Kidney epithelial cell (primary cell): ENCODE measurements at regions not wholly inside any gene's neighbourhood (a gene's known extent, or its start where the extent isn't known, plus 50 kb on each side); places are given as distances from the start of the nearest gene placed in this dataset.

ENCODE experiments used
- DNase-seq: peaks from one replicate; pipeline ENCODE4 v3.0.0-alpha.2; 2010; ENCODE audit warnings: low read depth
- H3K27me3 ChIP-seq: 2 replicates; pipeline ENCODE4 v1.6.0; 2011; ENCODE audit warnings: low read length; ENCODE audit not compliant: control insufficient read depth, insufficient read depth
- H3K36me3 ChIP-seq: 2 replicates; pipeline ENCODE4 v1.5.1; 2011; ENCODE audit warnings: low read length; ENCODE audit not compliant: control insufficient read depth, insufficient read depth
- H3K4me3 ChIP-seq: 2 replicates; pipeline ENCODE4 v1.5.1; 2011; ENCODE audit warnings: low read depth, mild to moderate bottlenecking, control low read depth, low read length
- CTCF ChIP-seq: IDR thresholded peaks from 2 replicates; pipeline ENCODE4 v1.5.1; 2011; ENCODE audit warnings: mild to moderate bottlenecking, moderate library complexity, low read length, control low read depth, inconsistent platforms; ENCODE audit not compliant: insufficient read depth, poor library complexity, severe bottlenecking

- TF ChIP-seq CTCF = no peak
- DNase-seq = no peak
- Histone ChIP-seq H3K4me3 (no peak overlapping the region), H3K36me3 (no peaks in the 10 kb centered on the region), H3K27me3 (no peaks in the 10 kb centered on the region)
Observed at GRCh38 chr7:46522354-46522906, 601.4 kb upstream of the IGFBP3 start.

- H3K27me3 ChIP-seq = no peaks in the 10 kb centered on the region
- TF ChIP-seq CTCF = no peak
- no peaks in the 10 kb centered on the region for H3K36me3 ChIP-seq
- no peak for DNase-seq
- H3K4me3 ChIP-seq = no peak overlapping the region
Observed at GRCh38 chr7:46518713-46519112, 597.6 kb upstream of the IGFBP3 start.

GRCh38 chr7:46515844-46516590, 594.9 kb upstream of the IGFBP3 start:
- no peaks in the 10 kb centered on the region for H3K36me3 ChIP-seq
- DNase-seq = peak; percentile 82
- no peaks in the 10 kb centered on the region for H3K27me3 ChIP-seq
- H3K4me3 ChIP-seq = no peak overlapping the region
- TF ChIP-seq CTCF = no peak

GRCh38 chr7:46513447-46513848, 592.4 kb upstream of the IGFBP3 start:
- no peak for TF ChIP-seq CTCF
- Histone ChIP-seq H3K27me3 (no peaks in the 10 kb centered on the region), H3K36me3 (no peaks in the 10 kb centered on the region), H3K4me3 (no peak overlapping the region)
- DNase-seq = no peak

GRCh38 chr7:46512891-46513413, 591.9 kb upstream of the IGFBP3 start:
- Histone ChIP-seq H3K36me3 (no peaks in the 10 kb centered on the region), H3K27me3 (no peaks in the 10 kb centered on the region), H3K4me3 (no peak overlapping the region)
- TF ChIP-seq CTCF = no peak
- no peak for DNase-seq
